PC-3 (cell line): ENCODE measurements at regions not wholly inside any gene's neighbourhood (a gene's known extent, or its start where the extent isn't known, plus 50 kb on each side); places are given as distances from the start of the nearest gene placed in this dataset.

ENCODE experiments used
- ATAC-seq: fragments of 200-7000 bp; cut with Tn5 transposase; 2 replicates; pipeline ENCODE4 v1.9.1; 2020; ENCODE audit warnings: mild to moderate bottlenecking, moderate library complexity
- BruUV-seq: library from RNA; stranded (reverse); fragments of 400-500 nt; replicated peaks from 2 replicates; lab custom pipeline; 2021; lab: Mats Ljungman, UMichigan
- CTCF ChIA-PET: fragments of 300-600 bp; sonication (Branson Sonifier 250); formaldehyde crosslinking; loops from one replicate; lab custom pipeline; 2022; ENCODE audit warnings: antibody characterized with exemption; lab: Charles Lee
- POLR2A ChIA-PET: fragments of 300-600 bp; sonication (Branson Sonifier 250); formaldehyde crosslinking; loops from one replicate; lab custom pipeline; 2022; ENCODE audit warnings: antibody characterized with exemption; ENCODE audit not compliant: unreplicated experiment; lab: Charles Lee
- DNase-seq: peaks from one replicate; pipeline ENCODE4 v3.0.0-alpha.2; 2015
- H2AFZ ChIP-seq: fragments of 300-600 bp; sonication (generic); 2 replicates; pipeline ENCODE4 v1.6.0; 2016; ENCODE audit warnings: antibody characterized with exemption, low read length
- H3F3A ChIP-seq: fragments of 300-600 bp; sonication (generic); one replicate; pipeline ENCODE4 v1.6.0; 2017; ENCODE audit warnings: antibody characterized with exemption, low read length, control low read depth, mild to moderate bottlenecking; ENCODE audit not compliant: unreplicated experiment
- H3K27ac ChIP-seq: fragments of 300-600 bp; sonication (generic); 2 replicates; pipeline ENCODE4 v1.5.1; 2016; ENCODE audit warnings: mild to moderate bottlenecking, low read length
- H3K27me3 ChIP-seq: fragments of 300-600 bp; sonication (generic); 2 replicates; pipeline ENCODE4 v1.6.1; 2016; ENCODE audit warnings: low read length, mixed read lengths
- H3K36me3 ChIP-seq: fragments of 300-600 bp; sonication (generic); 2 replicates; pipeline ENCODE4 v1.6.1; 2016; ENCODE audit warnings: low read depth, mixed run types, low read length, mixed read lengths
- H3K4me1 ChIP-seq: fragments of 300-600 bp; sonication (generic); 2 replicates; pipeline ENCODE4 v1.5.1; 2016; ENCODE audit warnings: low read length; ENCODE audit not compliant: insufficient read depth
- H3K4me2 ChIP-seq: fragments of 300-600 bp; sonication (generic); 2 replicates; pipeline ENCODE4 v1.6.0; 2016; ENCODE audit warnings: low read length
- H3K4me3 ChIP-seq: fragments of 300-600 bp; sonication (generic); 2 replicates; pipeline ENCODE4 v1.5.1; 2016; ENCODE audit warnings: mild to moderate bottlenecking, low read length, mixed read lengths
- H3K79me2 ChIP-seq: fragments of 300-600 bp; sonication (generic); 2 replicates; pipeline ENCODE4 v1.6.1; 2017; ENCODE audit warnings: low read length, mixed read lengths
- H3K9ac ChIP-seq: fragments of 300-600 bp; sonication (generic); 2 replicates; pipeline ENCODE4 v1.6.0; 2016; ENCODE audit warnings: mild to moderate bottlenecking, low read length
- H3K9me2 ChIP-seq: fragments of 300-600 bp; sonication (generic); replicated peaks from 2 replicates; pipeline ENCODE4 v1.6.1; 2016; ENCODE audit warnings: mixed run types, low read length, mixed read lengths
- H3K9me3 ChIP-seq: fragments of 300-600 bp; sonication (generic); 2 replicates; pipeline ENCODE4 v1.6.1; 2016; ENCODE audit warnings: low read length, mixed read lengths
- H4K20me1 ChIP-seq: fragments of 300-600 bp; sonication (generic); 2 replicates; pipeline ENCODE4 v1.6.1; 2016; ENCODE audit warnings: low read length, mixed read lengths
- CTCF ChIP-seq: fragments of 300-600 bp; sonication (generic); conservative IDR thresholded peaks from 2 replicates; pipeline ENCODE4 v1.5.1; 2017; ENCODE audit warnings: antibody characterized with exemption, low read depth, mild to moderate bottlenecking, low read length
- EZH2 ChIP-seq: fragments of 300-600 bp; sonication (generic); IDR thresholded peaks from one replicate; pipeline ENCODE4 v1.6.1; 2017; ENCODE audit warnings: antibody characterized with exemption, mild to moderate bottlenecking, low read length; ENCODE audit not compliant: unreplicated experiment
- EZH2phosphoT487 ChIP-seq: fragments of 300-600 bp; sonication (generic); IDR thresholded peaks from 2 replicates; pipeline ENCODE4 v1.6.1; 2018; ENCODE audit warnings: mild to moderate bottlenecking, antibody characterized with exemption, low read length, borderline replicate concordance
- intact Hi-C: fragments of 100-400 bp; cut with micrococcal nuclease; formaldehyde crosslinking; loops from 2 replicates; pipeline ENCODE4 v1.9.0; 2023

DNA sequence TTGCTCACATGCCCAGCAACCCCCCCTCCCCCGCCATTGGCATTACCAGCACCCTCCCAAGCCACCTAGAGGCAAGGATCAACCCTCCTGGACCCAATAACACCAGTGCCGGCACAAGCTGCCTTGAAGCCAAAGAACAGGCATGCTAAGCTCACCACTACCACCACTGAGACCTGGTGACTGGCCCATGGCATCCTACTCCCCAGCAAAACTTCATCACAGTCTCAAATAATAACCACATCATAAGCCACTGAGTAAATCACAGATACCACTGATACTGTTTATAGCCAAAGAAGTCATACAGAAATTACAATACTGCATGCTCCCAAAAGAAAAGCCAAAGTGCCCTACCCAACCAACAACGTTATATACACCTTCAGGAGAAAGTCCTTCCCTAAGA is 73.6 kb upstream of the RPL34 start:
- intact Hi-C loops, result no loop called here
- Histone ChIP-seq H3K4me2 (no peak overlapping the region), H3K9ac (no peak overlapping the region), H3K9me3 (no peaks in the 10 kb centered on the region), H3F3A (no peaks in the 10 kb centered on the region), H3K36me3 (no peaks in the 10 kb centered on the region), H3K4me3 (no peak overlapping the region), H3K9me2 (no peaks in the 10 kb centered on the region), H4K20me1 (no peaks in the 10 kb centered on the region), H3K27ac (no peak overlapping the region), H2AFZ (no peak overlapping the region), H3K27me3 (no peaks in the 10 kb centered on the region), H3K4me1 (peaks cover 5% of the 10 kb centered on the region; the same call in 1 of the 2 replicates), H3K79me2 (no peaks in the 10 kb centered on the region)
- CTCF ChIA-PET, result no interaction called here
- no TSS peak for BruUV-seq
- ATAC-seq (no peak), DNase-seq (no peak)
- POLR2A ChIA-PET, result no interaction called here
- TF ChIP-seq CTCF (no peak), EZH2phosphoT487 (no peak), EZH2 (no peak)

DNA sequence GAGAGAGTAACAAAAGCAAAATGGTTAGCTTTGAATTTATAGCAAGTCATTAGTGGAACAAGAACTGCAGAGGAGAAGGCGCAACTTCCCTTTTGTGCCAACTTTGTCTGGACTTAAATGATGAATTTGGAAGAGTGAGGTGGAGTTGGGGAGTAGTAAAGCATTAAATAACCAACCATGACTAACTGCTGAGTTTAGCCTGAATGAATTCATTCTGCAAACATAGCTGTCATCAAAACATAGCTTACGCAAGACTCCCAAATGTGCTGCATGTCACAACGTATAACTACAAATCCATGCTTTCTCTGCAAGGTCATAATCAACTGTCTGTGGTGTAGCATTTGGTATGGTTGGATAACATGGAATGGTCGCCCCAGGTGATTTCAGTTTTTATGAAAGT is 75.9 kb upstream of the RPL34 start:
- H3F3A ChIP-seq, result no peaks in the 10 kb centered on the region
- H3K27ac ChIP-seq, result no peak overlapping the region
- H3K79me2 ChIP-seq, result no peaks in the 10 kb centered on the region
- ATAC-seq, result peak; percentile 40
- BruUV-seq, result no TSS peak
- H3K4me3 ChIP-seq, result no peak overlapping the region
- ChIA-PET POLR2A (no interaction called here), CTCF (interaction anchor here (0.6 kb wide), 1 partner anchor 96 kb away, joined by 8 read pairs; no protein-coding TSS in a partner anchor)
- no peaks in the 10 kb centered on the region for H4K20me1 ChIP-seq
- H3K9me3 ChIP-seq, result no peaks in the 10 kb centered on the region
- no peak overlapping the region for H2AFZ ChIP-seq
- no peaks in the 10 kb centered on the region for H3K9me2 ChIP-seq
- H3K9ac ChIP-seq, result no peak overlapping the region
- peak; percentile 77 for DNase-seq
- intact Hi-C loops, result no loop called here
- H3K4me1 ChIP-seq, result peaks cover 5% of the 10 kb centered on the region; the same call in 1 of the 2 replicates
- TF ChIP-seq CTCF (no peak), EZH2phosphoT487 (no peak), EZH2 (no peak)
- H3K4me2 ChIP-seq, result no peak overlapping the region
- no peaks in the 10 kb centered on the region for H3K27me3 ChIP-seq
- H3K36me3 ChIP-seq, result no peaks in the 10 kb centered on the region

- intact Hi-C loops, result no loop called here
- no TSS peak for BruUV-seq
- no peak overlapping the region for H3K4me3 ChIP-seq
- H3K27me3 ChIP-seq, result no peaks in the 10 kb centered on the region
- H3K27ac ChIP-seq, result no peak overlapping the region
- H3K9me2 ChIP-seq, result no peaks in the 10 kb centered on the region
- H3K4me1 ChIP-seq, result peaks cover 5% of the 10 kb centered on the region; the same call in 1 of the 2 replicates
- DNase-seq (no peak), ATAC-seq (no peak)
- no peak overlapping the region for H2AFZ ChIP-seq
- no peaks in the 10 kb centered on the region for H3F3A ChIP-seq
- no peaks in the 10 kb centered on the region for H3K36me3 ChIP-seq
- H4K20me1 ChIP-seq, result no peaks in the 10 kb centered on the region
- TF ChIP-seq CTCF, result no peak
- H3K9me3 ChIP-seq, result no peaks in the 10 kb centered on the region
- ChIA-PET CTCF (no interaction called here), POLR2A (interaction anchor here (0.6 kb wide), 1 partner anchor 93 kb away, joined by 14 read pairs; no protein-coding TSS in a partner anchor)
- H3K9ac ChIP-seq, result no peak overlapping the region
- no peak overlapping the region for H3K4me2 ChIP-seq
- H3K79me2 ChIP-seq, result no peaks in the 10 kb centered on the region
Observed at GRCh38 chr4:108543359-108543968, 76.9 kb upstream of the RPL34 start.
